ENCODE measurements at regions not wholly inside any gene's neighbourhood (a gene's known extent, or its start where the extent isn't known, plus 50 kb on each side); places are given as distances from the start of the nearest gene placed in this dataset.

DNA sequence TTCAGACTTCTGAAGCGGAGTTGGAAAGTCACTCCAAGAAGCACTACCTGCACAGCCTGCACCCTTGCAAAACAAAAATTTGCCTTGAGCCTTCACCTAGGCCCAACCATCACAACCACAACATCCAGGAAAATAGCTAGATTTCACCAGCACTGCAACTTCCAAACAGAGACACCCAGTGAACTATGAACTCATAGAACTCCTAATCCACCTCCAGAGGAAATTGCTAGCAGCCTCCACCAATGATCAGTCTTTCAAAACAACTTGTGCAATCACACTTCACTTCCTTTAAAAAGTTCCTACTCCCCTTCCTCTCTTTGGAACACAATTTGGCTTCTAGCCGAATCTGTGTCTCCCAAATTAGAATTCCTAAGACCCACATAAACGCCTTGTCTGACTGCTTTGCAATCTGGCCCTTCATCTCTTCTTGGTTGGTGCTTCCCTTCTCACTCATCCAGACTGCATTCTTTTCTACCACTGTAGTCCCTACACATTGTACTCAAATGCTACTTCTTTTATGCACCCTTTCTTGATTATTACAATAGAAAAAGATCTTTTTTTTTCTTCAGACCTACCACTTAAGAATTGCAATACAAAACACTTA, 489.2 kb upstream of the ARGLU1 start:
- H3K9me3 ChIP-seq (ENCODE audit: control insufficient read depth, insufficient read depth, low read length), result no peaks in the 10 kb centered on the region
- H3K4me3 ChIP-seq (ENCODE audit: low read depth, low read length), result no peak overlapping the region
- TF ChIP-seq, protein P1, sequence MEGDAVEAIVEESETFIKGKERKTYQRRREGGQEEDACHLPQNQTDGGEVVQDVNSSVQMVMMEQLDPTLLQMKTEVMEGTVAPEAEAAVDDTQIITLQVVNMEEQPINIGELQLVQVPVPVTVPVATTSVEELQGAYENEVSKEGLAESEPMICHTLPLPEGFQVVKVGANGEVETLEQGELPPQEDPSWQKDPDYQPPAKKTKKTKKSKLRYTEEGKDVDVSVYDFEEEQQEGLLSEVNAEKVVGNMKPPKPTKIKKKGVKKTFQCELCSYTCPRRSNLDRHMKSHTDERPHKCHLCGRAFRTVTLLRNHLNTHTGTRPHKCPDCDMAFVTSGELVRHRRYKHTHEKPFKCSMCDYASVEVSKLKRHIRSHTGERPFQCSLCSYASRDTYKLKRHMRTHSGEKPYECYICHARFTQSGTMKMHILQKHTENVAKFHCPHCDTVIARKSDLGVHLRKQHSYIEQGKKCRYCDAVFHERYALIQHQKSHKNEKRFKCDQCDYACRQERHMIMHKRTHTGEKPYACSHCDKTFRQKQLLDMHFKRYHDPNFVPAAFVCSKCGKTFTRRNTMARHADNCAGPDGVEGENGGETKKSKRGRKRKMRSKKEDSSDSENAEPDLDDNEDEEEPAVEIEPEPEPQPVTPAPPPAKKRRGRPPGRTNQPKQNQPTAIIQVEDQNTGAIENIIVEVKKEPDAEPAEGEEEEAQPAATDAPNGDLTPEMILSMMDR (IDR thresholded peaks at IDR 0.05; ENCODE audit: low read depth, low read length), result no peak
- ChIA-PET POLR2A (no interaction called here), CTCF (no interaction called here)
- H3K27me3 ChIP-seq (ENCODE audit: control insufficient read depth, insufficient read depth, low read length), result no peaks in the 10 kb centered on the region
- no peak for DNase-seq (ENCODE audit: low read depth, low spot score)
- no peak overlapping the region for H3K27ac ChIP-seq (ENCODE audit: low read depth, low read length)

DNA sequence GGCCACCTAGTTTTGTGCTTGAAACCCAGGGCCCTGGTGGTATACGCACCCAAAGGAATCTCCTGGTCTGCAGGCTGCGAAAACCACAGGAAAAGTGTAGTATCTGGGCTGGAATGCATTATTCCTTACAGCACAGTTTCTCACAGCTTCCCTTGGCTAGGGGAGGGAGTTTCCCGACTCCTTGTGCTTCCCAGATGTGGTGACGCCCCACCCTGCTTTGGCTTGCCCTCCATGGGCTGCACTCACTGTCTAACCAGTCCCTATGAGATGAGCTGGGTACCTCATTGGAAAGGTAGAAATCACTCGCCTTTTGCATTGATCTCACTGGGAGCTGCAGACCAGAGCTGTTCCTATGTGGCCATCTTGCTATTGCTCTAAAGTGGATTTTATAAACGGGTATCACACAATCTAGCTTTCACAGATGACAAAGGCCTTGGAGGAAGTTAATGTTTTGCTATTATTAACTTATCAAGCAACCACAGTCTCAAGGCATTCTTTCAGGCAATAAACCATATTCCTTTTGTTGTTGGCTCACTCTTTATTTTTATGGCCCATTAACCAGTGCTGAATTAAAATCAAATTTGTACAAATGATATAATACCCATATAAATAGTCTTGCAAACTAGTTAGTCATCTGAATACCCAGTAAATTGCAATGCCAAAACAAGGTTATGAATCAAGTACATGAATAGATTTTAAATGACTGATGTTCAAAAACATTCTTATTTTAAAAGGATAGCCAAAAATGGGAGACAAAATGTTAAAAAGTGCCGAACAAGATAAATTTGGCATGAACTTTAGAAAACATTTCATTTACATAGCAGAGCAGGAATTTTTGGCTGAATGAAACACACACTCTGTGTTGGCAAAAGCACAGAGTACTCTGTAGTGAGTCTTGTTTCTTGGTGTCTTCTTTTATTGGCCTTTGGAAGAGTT, 475.4 kb upstream of the ARGLU1 start:
- CTCF ChIA-PET, result no interaction called here
- no peaks in the 10 kb centered on the region for H3K27me3 ChIP-seq (ENCODE audit: control insufficient read depth, insufficient read depth, low read length)
- no peak for DNase-seq (ENCODE audit: low read depth, low spot score)
- TF ChIP-seq, protein P1 (IDR thresholded peaks at IDR 0.05; ENCODE audit: low read depth, low read length), result no peak
- H3K9me3 ChIP-seq (ENCODE audit: control insufficient read depth, insufficient read depth, low read length), result peaks cover 3% of the 10 kb centered on the region; the same call in 1 of the 2 replicates
- POLR2A ChIA-PET, result no interaction called here
- no peak overlapping the region for H3K4me3 ChIP-seq (ENCODE audit: low read depth, low read length)
- no peak overlapping the region for H3K27ac ChIP-seq (ENCODE audit: low read depth, low read length)

DNA sequence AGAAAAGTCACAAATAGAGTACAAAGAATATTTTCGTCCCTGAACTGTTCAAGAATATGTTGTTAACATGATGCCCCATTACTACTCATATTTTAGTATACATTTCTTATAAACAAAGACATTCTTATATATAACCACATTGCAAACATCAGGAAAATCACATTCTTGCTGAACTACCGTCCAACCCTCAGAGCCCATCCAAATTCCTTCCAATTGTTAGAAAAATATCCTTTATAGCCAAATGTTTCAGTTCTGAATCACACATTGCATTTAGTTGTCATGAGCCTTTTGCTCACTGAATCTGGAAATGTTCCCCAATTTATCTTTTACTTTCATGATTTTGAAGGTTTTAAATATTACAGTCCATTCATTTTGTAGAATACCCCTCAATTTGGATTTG, 467.8 kb upstream of the ARGLU1 start:
- ChIA-PET POLR2A (no interaction called here), CTCF (interaction anchor here (0.6 kb wide), 1 partner anchor 1120 kb away, joined by 3 read pairs; no protein-coding TSS in a partner anchor)

DNA sequence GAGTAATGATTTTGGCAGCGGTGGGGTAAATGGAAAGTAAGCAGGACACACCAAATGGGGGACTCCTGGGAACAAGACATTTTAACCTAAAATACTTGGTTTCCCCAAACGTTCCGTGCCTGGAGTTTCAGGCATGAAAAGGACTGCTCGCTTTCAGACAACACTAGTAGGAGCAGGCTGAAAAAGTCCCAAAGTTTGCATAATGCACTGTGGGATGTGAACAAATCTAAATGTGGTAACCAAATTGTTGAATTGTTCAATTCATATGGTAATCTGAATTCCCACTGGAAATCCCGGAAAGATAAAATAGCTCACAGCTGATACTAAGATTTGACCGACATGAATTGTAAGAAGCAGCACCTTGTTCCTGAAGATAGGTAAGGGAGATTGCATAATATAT, 467.2 kb upstream of the ARGLU1 start:
- Histone ChIP-seq H3K27me3 (ENCODE audit: control insufficient read depth, insufficient read depth, low read length) (no peaks in the 10 kb centered on the region), H3K9me3 (ENCODE audit: control insufficient read depth, insufficient read depth, low read length) (no peaks in the 10 kb centered on the region), H3K27ac (ENCODE audit: low read depth, low read length) (peak overlapping the region; percentile 82), H3K4me3 (ENCODE audit: low read depth, low read length) (no peak overlapping the region)
- ChIA-PET CTCF (no interaction called here), POLR2A (no interaction called here)
- TF ChIP-seq, protein P1 (IDR thresholded peaks at IDR 0.05; ENCODE audit: low read depth, low read length), result no peak
- no peak for DNase-seq (ENCODE audit: low read depth, low spot score)

More for the DNA sequence above, 467.8 kb upstream of the ARGLU1 start:
- Histone ChIP-seq H3K4me3 (ENCODE audit: low read depth, low read length) (no peak overlapping the region), H3K9me3 (ENCODE audit: control insufficient read depth, insufficient read depth, low read length) (no peaks in the 10 kb centered on the region), H3K27ac (ENCODE audit: low read depth, low read length) (peak overlapping the region; percentile 82), H3K27me3 (ENCODE audit: control insufficient read depth, insufficient read depth, low read length) (no peaks in the 10 kb centered on the region)
- peak; percentile 79 for DNase-seq (ENCODE audit: low read depth, low spot score)
- TF ChIP-seq, protein P1 (IDR thresholded peaks at IDR 0.05; ENCODE audit: low read depth, low read length), result no peak
